ENCODE measurements at regions not wholly inside any gene's neighbourhood (a gene's known extent, or its start where the extent isn't known, plus 50 kb on each side); places are given as distances from the start of the nearest gene placed in this dataset.
"Not testable (repeated sequence)": the region's sequence is repeated elsewhere in the genome, so short reads cannot be mapped to it uniquely, and the experiment has no call there.

- not testable (repeated sequence) for TF ChIP-seq EZH2 (optimal IDR thresholded peaks at IDR 0.05; ENCODE audit: low read depth, low read length); EZH2phosphoT487 (IDR thresholded peaks at IDR 0.05; ENCODE audit: low read length)
- TF ChIP-seq, protein P1, sequence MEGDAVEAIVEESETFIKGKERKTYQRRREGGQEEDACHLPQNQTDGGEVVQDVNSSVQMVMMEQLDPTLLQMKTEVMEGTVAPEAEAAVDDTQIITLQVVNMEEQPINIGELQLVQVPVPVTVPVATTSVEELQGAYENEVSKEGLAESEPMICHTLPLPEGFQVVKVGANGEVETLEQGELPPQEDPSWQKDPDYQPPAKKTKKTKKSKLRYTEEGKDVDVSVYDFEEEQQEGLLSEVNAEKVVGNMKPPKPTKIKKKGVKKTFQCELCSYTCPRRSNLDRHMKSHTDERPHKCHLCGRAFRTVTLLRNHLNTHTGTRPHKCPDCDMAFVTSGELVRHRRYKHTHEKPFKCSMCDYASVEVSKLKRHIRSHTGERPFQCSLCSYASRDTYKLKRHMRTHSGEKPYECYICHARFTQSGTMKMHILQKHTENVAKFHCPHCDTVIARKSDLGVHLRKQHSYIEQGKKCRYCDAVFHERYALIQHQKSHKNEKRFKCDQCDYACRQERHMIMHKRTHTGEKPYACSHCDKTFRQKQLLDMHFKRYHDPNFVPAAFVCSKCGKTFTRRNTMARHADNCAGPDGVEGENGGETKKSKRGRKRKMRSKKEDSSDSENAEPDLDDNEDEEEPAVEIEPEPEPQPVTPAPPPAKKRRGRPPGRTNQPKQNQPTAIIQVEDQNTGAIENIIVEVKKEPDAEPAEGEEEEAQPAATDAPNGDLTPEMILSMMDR (IDR thresholded peaks at IDR 0.05; ENCODE audit: low read length): not testable (repeated sequence)
Observed at GRCh38 chr17:5930555-5930954, 139.6 kb upstream of the WSCD1 start.
